Naive thymus-derived CD8-positive, alpha-beta T cell (primary cell): ENCODE measurements at regions not wholly inside any gene's neighbourhood (a gene's known extent, or its start where the extent isn't known, plus 50 kb on each side); places are given as distances from the start of the nearest gene placed in this dataset.
"Not testable (repeated sequence)": the region's sequence is repeated elsewhere in the genome, so short reads cannot be mapped to it uniquely, and the experiment has no call there.

Source experiments
- ATAC-seq, 2 donors: fragments of 150-1000 bp; cut with Tn5 transposase in 1 of 2; sonication (Bioruptor Pico), chemical (Tn5 transposase) in 1 of 2; 1 replicate in 1 of 2; 2 replicates in 1 of 2; pipeline ENCODE4 v1.10.0; 2021; ENCODE audit warnings: mild to moderate bottlenecking in 2 of 2, moderate library complexity in 2 of 2
- POLR2A ChIA-PET: fragments of 350-600 bp; sonication (Branson Sonifier 250); formaldehyde crosslinking; loops from one replicate; lab custom pipeline; 2021; ENCODE audit warnings: antibody characterized with exemption; lab: Charles Lee
- DNase-seq, 10 donors: peaks; one replicate each; pipeline versions ENCODE4 v3.0.0 to v3.0.0-alpha.2; 2020 to 2022
- H3K27ac Mint-ChIP-seq, 10 donors: one replicate each; pipeline ENCODE4 v1.8.0; 2020 to 2022; ENCODE audit warnings: mild to moderate bottlenecking in 10 of 10, mixed read lengths in 10 of 10, moderate library complexity in 4 of 10, inconsistent platforms in 1 of 10
- H3K27me3 Mint-ChIP-seq, 5 donors: one replicate each; pipeline ENCODE4 v1.8.0; 2021 to 2022; ENCODE audit warnings: mixed read lengths in 5 of 5
- H3K36me3 Mint-ChIP-seq, 3 donors: one replicate each; pipeline ENCODE4 v1.8.0; 2020 to 2022; ENCODE audit warnings: mixed read lengths in 3 of 3, mild to moderate bottlenecking in 2 of 3, inconsistent platforms in 1 of 3
- H3K4me1 Mint-ChIP-seq, 4 donors: one replicate each; pipeline ENCODE4 v1.8.0; 2021 to 2022; ENCODE audit warnings: mixed read lengths in 4 of 4
- H3K4me3 Mint-ChIP-seq, 10 donors: one replicate each; pipeline ENCODE4 v1.8.0; 2020 to 2022; ENCODE audit warnings: mild to moderate bottlenecking in 10 of 10, mixed read lengths in 10 of 10, moderate library complexity in 6 of 10, inconsistent platforms in 1 of 10
- H3K9me3 Mint-ChIP-seq, 9 donors: one replicate each; pipeline ENCODE4 v1.8.0; 2020 to 2022; ENCODE audit warnings: mixed read lengths in 9 of 9, mild to moderate bottlenecking in 3 of 9, inconsistent platforms in 1 of 9, moderate library complexity in 1 of 9

DNA sequence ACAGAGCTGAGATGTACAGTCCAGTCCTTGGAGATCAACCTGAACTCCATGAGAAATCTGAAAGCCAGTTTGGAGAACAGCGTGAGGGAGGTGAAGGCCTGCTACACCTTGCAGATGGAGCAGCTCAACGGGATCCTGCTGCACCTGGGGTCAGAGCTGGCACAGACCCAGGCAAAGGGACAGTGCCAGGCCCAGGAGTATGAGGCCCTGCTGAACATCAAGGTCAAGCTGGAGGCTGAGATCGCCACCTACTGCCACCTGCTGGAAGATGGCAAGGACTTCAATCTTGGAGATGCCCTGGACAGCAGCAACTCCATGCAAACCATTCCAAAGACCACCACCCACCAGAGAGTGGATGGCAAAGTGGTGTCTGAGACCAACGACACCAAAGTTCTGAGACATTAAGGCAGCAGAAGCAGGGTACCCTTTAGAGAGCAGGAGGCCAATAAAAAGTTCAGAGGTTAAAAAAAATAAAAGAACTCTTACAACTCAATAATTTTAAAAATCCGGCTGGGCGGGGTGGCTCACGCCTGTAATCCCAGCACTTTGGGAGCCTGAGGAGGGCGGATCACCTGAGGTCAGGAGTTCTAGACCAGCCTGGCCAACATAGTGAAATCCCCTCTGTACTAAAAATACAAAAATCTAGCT, 69.9 kb upstream of the RTL6 start:
- peaks cover 0 to 24% (median 8%) of the 10 kb centered on the region in 9 donors for H3K9me3 Mint-ChIP-seq
- ATAC-seq (no peak), DNase-seq (peak in 7 of 10 donors; percentile 30 to 76 (median 33))
- peaks cover 0 to 15% (median 0%) of the 10 kb centered on the region in 3 donors for H3K36me3 Mint-ChIP-seq
- peaks cover 0 to 14% (median 1%) of the 10 kb centered on the region in 5 donors for H3K27me3 Mint-ChIP-seq
- POLR2A ChIA-PET: no interaction called here
- H3K4me1 Mint-ChIP-seq: peaks cover 0 to 2% (median 0%) of the 10 kb centered on the region in 4 donors
- no peak overlapping the region for H3K4me3 Mint-ChIP-seq
- peak overlapping the region in 1 of 10 donors; percentile 38 for H3K27ac Mint-ChIP-seq

- H3K4me1 Mint-ChIP-seq, H3K4me3 Mint-ChIP-seq, ATAC-seq, DNase-seq, POLR2A ChIA-PET: not testable (repeated sequence)
- H3K9me3 Mint-ChIP-seq: peaks cover 0 to 24% (median 8%) of the 10 kb centered on the region in 9 donors
- H3K27me3 Mint-ChIP-seq: peaks cover 0 to 14% (median 1%) of the 10 kb centered on the region in 5 donors
- H3K36me3 Mint-ChIP-seq: peaks cover 0 to 15% (median 0%) of the 10 kb centered on the region in 3 donors
- peak overlapping the region in 1 of 10 donors; percentile 38 for H3K27ac Mint-ChIP-seq
Measured at GRCh38 chr22:44567378-44567841, 69.4 kb upstream of the RTL6 start.

GRCh38 chr22:44566911-44567310, 68.9 kb upstream of the RTL6 start:
- DNase-seq: peak in 1 of 10 donors; percentile 58
- POLR2A ChIA-PET: no interaction called here

DNA sequence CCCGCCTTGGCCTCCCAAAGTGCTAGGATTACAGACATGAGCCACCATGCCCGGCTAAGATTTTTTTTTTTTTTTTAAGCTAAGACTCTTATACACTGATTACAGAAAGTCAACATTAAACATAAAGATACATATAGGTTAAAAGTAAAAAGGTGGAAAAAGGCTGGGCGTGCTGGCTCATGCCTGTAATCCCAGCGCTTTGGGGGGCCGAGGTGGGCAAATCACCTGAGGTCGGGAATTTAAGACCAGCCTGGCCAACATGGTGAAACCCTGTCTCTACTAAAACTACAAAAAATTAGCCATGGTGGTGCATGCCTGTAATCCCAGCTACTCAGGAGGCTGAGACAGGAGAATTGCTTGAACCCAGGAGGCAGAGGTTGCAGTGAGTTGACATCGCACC, 64.6 kb upstream of the RTL6 start:
- DNase-seq, H3K27ac Mint-ChIP-seq, H3K4me1 Mint-ChIP-seq, H3K4me3 Mint-ChIP-seq, POLR2A ChIA-PET, H3K27me3 Mint-ChIP-seq, ATAC-seq: not testable (repeated sequence)
- peaks cover 0 to 20% (median 0%) of the 10 kb centered on the region in 3 donors for H3K36me3 Mint-ChIP-seq
- peaks cover 0 to 24% (median 8%) of the 10 kb centered on the region in 9 donors for H3K9me3 Mint-ChIP-seq

More at GRCh38 chr22:44566911-44567310, 68.9 kb upstream of the RTL6 start:
- peaks cover 0 to 24% (median 8%) of the 10 kb centered on the region in 9 donors for H3K9me3 Mint-ChIP-seq
- peak overlapping the region in 1 of 10 donors; percentile 38 for H3K27ac Mint-ChIP-seq
- peaks cover 0 to 2% (median 0%) of the 10 kb centered on the region in 4 donors for H3K4me1 Mint-ChIP-seq
- peaks cover 0 to 18% (median 0%) of the 10 kb centered on the region in 3 donors for H3K36me3 Mint-ChIP-seq
- no peak for ATAC-seq
- H3K4me3 Mint-ChIP-seq: no peak overlapping the region
- H3K27me3 Mint-ChIP-seq: peaks cover 0 to 14% (median 1%) of the 10 kb centered on the region in 5 donors

- POLR2A ChIA-PET: no interaction called here
- Mint-ChIP-seq H3K27ac (peak overlapping the region in 1 of 10 donors; percentile 47), H3K27me3 (peaks cover 0 to 8% (median 5%) of the 10 kb centered on the region in 5 donors), H3K4me1 (no peaks in the 10 kb centered on the region), H3K9me3 (peaks cover 0 to 24% (median 8%) of the 10 kb centered on the region in 9 donors), H3K36me3 (peaks cover 0 to 20% (median 0%) of the 10 kb centered on the region in 3 donors), H3K4me3 (no peak overlapping the region)
- DNase-seq: no peak
- no peak for ATAC-seq
Measured at GRCh38 chr22:44561139-44561840, 63.3 kb upstream of the RTL6 start.

DNA sequence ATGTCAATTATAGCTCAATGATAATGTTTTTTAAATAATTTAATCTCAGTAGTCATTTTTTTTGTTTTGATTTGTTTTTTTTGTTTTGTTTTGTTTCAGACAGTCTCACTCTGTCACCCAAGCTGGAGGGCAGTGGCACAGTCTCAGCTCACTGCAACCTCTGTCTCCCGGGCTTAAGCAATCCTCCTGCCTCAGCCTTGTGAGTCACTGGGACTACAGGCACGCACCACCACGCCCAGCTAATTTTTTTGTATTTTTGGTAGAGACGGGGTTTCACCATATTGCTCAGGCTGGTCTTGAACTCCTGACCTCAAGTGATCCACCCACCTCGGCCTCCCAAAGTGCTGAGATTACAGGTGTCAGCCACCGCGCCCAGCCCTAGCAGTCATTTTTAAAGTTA, 60.6 kb upstream of the RTL6 start:
- H3K27ac Mint-ChIP-seq: peak overlapping the region in 1 of 10 donors; percentile 34
- peaks cover 6 to 23% (median 15%) of the 10 kb centered on the region in 5 donors for H3K27me3 Mint-ChIP-seq
- H3K9me3 Mint-ChIP-seq, DNase-seq, POLR2A ChIA-PET, H3K4me1 Mint-ChIP-seq, ATAC-seq, H3K4me3 Mint-ChIP-seq: not testable (repeated sequence)
- peaks cover 0 to 11% (median 0%) of the 10 kb centered on the region in 3 donors for H3K36me3 Mint-ChIP-seq

GRCh38 chr22:44557872-44558271, 59.8 kb upstream of the RTL6 start:
- H3K9me3 Mint-ChIP-seq, DNase-seq, POLR2A ChIA-PET, H3K4me1 Mint-ChIP-seq, H3K36me3 Mint-ChIP-seq, H3K27ac Mint-ChIP-seq, ATAC-seq, H3K4me3 Mint-ChIP-seq: not testable (repeated sequence)
- peaks cover 6 to 23% (median 15%) of the 10 kb centered on the region in 5 donors for H3K27me3 Mint-ChIP-seq

GRCh38 chr22:44557064-44557748, 59.2 kb upstream of the RTL6 start:
- Mint-ChIP-seq H3K4me1 (no peaks in the 10 kb centered on the region), H3K9me3 (no peaks in the 10 kb centered on the region), H3K27ac (no peak overlapping the region), H3K4me3 (no peak overlapping the region), H3K27me3 (peaks cover 6 to 23% (median 15%) of the 10 kb centered on the region in 5 donors), H3K36me3 (peaks cover 0 to 5% (median 0%) of the 10 kb centered on the region in 3 donors)
- POLR2A ChIA-PET: no interaction called here
- DNase-seq (no peak), ATAC-seq (no peak)

DNA sequence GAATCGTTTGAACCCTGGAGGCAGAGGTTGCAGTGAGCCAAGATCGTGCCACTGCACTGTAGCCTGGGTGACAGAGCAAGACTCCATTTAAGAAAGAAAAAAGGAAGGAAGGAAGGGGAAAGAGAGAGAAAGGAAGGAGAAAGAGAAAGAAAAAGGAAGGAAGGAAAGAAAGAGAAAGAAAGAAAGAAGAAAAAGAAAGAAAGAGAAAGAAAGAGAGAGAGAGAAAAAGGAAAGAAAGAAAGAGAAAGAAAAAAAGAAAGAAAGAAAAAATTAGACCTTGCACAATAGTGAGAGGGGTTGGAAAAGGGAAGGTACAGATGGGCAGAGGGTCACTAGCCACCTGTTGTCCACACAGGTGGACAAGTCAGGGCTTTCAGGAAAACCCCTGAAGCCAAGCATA, 57.6 kb upstream of the RTL6 start:
- Mint-ChIP-seq H3K9me3 (no peaks in the 10 kb centered on the region), H3K27me3 (peaks cover 6 to 23% (median 15%) of the 10 kb centered on the region in 5 donors), H3K4me1 (peaks cover 0 to 5% (median 2%) of the 10 kb centered on the region in 4 donors), H3K4me3 (no peak overlapping the region), H3K36me3 (no peaks in the 10 kb centered on the region), H3K27ac (peak overlapping the region in 1 of 10 donors; percentile 78)
- ATAC-seq: no peak
- POLR2A ChIA-PET: no interaction called here
- DNase-seq: no peak

- H3K27ac Mint-ChIP-seq: no peak overlapping the region
- POLR2A ChIA-PET: no interaction called here
- no peak overlapping the region for H3K4me3 Mint-ChIP-seq
- peaks cover 0 to 5% (median 2%) of the 10 kb centered on the region in 4 donors for H3K4me1 Mint-ChIP-seq
- DNase-seq: no peak
- no peak for ATAC-seq
- no peaks in the 10 kb centered on the region for H3K36me3 Mint-ChIP-seq
- peaks cover 6 to 23% (median 15%) of the 10 kb centered on the region in 5 donors for H3K27me3 Mint-ChIP-seq
- no peaks in the 10 kb centered on the region for H3K9me3 Mint-ChIP-seq
Measured at GRCh38 chr22:44555046-44555445, 57.0 kb upstream of the RTL6 start.

DNA sequence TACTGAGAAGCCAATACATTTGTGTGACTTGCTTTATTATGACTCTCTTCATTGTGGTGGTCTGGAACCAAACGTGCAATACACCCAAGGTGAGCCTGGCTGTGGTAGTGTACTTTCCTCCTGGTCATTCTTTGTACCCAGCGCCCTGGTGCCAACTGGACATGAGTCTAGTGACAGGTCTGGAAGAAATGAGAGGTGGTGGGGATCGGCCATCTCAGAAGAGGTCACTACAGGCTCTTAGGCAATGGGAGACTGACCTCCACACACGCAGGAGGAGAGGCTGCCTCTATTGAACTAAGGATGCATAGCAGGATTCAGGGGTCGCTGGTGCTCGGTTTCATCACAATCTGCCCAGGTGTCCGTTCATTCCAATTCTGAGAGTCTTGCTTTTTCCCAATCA, 56.4 kb upstream of the RTL6 start:
- DNase-seq (no peak), ATAC-seq (no peak)
- Mint-ChIP-seq H3K4me3 (no peak overlapping the region), H3K9me3 (no peaks in the 10 kb centered on the region), H3K27ac (no peak overlapping the region), H3K36me3 (no peaks in the 10 kb centered on the region), H3K4me1 (peaks cover 0 to 5% (median 2%) of the 10 kb centered on the region in 4 donors), H3K27me3 (peaks cover 9 to 23% (median 12%) of the 10 kb centered on the region in 5 donors)
- POLR2A ChIA-PET: no interaction called here

DNA sequence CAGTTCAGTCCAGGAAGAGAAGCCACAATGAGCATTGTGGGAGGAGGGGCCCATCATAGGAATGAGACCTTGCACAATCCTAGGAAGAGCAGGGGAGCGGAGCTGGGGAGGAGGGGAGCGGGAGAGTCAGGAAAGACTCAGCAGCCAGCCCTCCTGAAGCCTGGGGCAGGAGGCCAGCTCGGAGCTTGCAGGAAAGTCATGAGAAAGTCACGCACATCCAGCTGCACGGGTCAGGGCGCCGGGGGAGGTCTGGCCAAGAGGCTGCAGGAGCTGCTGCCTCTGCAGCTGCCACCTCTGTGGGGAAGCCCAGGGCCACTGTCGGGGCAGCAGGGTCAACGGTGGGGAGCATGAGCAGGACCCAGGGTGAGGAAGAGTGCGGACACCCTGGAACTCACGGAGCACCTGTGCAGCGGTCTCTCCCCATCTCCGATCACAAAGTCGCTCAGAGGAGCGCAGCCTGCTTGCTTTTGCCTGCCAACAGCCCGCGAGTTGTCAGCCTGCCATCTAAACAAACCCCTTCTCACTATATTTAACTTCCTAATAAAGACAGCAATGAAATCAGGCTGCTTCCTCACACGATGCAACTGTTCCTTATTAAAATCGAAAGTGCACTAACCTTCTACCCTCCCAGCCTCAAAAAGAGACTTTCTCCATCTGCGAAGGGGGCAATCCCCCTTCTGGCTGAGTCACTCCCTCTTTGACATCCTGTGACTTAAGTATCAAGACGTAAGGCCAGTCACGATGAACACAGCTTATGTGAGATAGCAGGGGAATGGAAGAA, 52.9 kb upstream of the RTL6 start:
- ATAC-seq (no peak), DNase-seq (no peak)
- H3K9me3 Mint-ChIP-seq: no peaks in the 10 kb centered on the region
- H3K36me3 Mint-ChIP-seq: no peaks in the 10 kb centered on the region
- H3K27me3 Mint-ChIP-seq: peaks cover 10 to 22% (median 14%) of the 10 kb centered on the region in 5 donors
- H3K4me3 Mint-ChIP-seq: peak overlapping the region in 3 of 10 donors; percentile 29 to 65 (median 48)
- H3K4me1 Mint-ChIP-seq: peaks cover 0 to 5% (median 2%) of the 10 kb centered on the region in 4 donors
- peak overlapping the region in 2 of 10 donors; percentile 15 to 34 for H3K27ac Mint-ChIP-seq
- POLR2A ChIA-PET: no interaction called here
